Esophagus muscularis mucosa (tissue), 4 donors: ENCODE measurements at regions not wholly inside any gene's neighbourhood (a gene's known extent, or its start where the extent isn't known, plus 50 kb on each side); places are given as distances from the start of the nearest gene placed in this dataset.

ENCODE experiments used
- CTCF ChIP-seq, 3 experiments: fragments of 200-600 bp in 2 of 3; fragments of 450-650 bp in 1 of 3; sonication (generic) in 2 of 3; IDR thresholded peaks; one replicate each; pipeline ENCODE4 v1.5.1; 2017 to 2019; ENCODE audit warnings: antibody characterized with exemption in 3 of 3, mild to moderate bottlenecking in 2 of 3, moderate library complexity in 1 of 3
- EP300 ChIP-seq: sonication (generic); formaldehyde crosslinking; IDR thresholded peaks from one replicate; pipeline ENCODE4 v1.6.1; 2017; ENCODE audit warnings: antibody characterized with exemption
- POLR2A ChIP-seq: fragments of 450-650 bp; IDR thresholded peaks from one replicate; pipeline ENCODE4 v1.6.1; 2017; ENCODE audit warnings: antibody characterized with exemption, moderate library complexity, mild to moderate bottlenecking, low read depth
- POLR2AphosphoS5 ChIP-seq, 2 donors: sonication (generic); formaldehyde crosslinking; IDR thresholded peaks; one replicate each; pipeline ENCODE4 v1.6.1; 2017; ENCODE audit warnings: antibody characterized with exemption in 2 of 2

DNA sequence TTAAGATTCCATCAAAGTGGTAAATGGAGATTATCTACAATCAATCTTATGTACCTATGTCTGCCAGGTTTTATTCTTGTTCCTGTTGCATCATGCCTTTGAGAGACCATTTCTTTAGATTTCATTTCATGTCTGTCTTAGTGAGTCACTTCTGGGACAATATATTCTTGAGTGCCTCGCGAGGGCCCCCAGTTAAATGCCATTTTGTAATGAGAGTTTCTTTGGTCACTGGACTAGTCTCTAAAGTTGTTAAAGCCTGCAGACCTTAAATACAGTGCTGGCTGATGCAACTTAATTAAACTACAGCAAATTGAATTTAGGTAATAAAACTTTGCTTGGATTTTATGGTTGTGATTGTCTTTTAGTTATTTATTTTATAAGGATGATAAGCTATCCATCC is 87.2 kb upstream of the PITX2 start:
- TF ChIP-seq CTCF (IDR thresholded peaks at IDR 0.05) (no peak), POLR2AphosphoS5 (IDR thresholded peaks at IDR 0.05) (no peak), POLR2A (no peak), EP300 (no peak)
